ENCODE measurements at regions not wholly inside any gene's neighbourhood (a gene's known extent, or its start where the extent isn't known, plus 50 kb on each side); places are given as distances from the start of the nearest gene placed in this dataset.

GRCh38 chr9:16347886-16348285 lies 522.6 kb downstream of the BNC2 start:
- Histone ChIP-seq H3K4me3 (ENCODE audit: low read depth, low read length) (no peak overlapping the region), H3K9me3 (no peaks in the 10 kb centered on the region), H3K4me1 (no peaks in the 10 kb centered on the region), H3K27me3 (replicated peaks; ENCODE audit: control insufficient read depth, insufficient read depth, low read length) (no peaks in the 10 kb centered on the region), H3K36me3 (ENCODE audit: control insufficient read depth, insufficient read depth, low read length) (no peaks in the 10 kb centered on the region)
- CTCF ChIA-PET, result no interaction called here
- Mint-ChIP-seq H3K27me3 (ENCODE audit: insufficient read depth, unreplicated experiment) (peaks cover 2% of the 10 kb centered on the region), H3K36me3 (ENCODE audit: insufficient read depth, unreplicated experiment) (no peaks in the 10 kb centered on the region), H3K4me3 (ENCODE audit: unreplicated experiment) (no peak overlapping the region), H3K9me3 (ENCODE audit: unreplicated experiment) (no peaks in the 10 kb centered on the region), H3K27ac (ENCODE audit: unreplicated experiment) (no peak overlapping the region), H3K4me1 (ENCODE audit: low read depth, unreplicated experiment) (no peaks in the 10 kb centered on the region)
- no peak for DNase-seq
- no TSS peak for BruUV-seq (replicated peaks)
- TF ChIP-seq, protein P1, sequence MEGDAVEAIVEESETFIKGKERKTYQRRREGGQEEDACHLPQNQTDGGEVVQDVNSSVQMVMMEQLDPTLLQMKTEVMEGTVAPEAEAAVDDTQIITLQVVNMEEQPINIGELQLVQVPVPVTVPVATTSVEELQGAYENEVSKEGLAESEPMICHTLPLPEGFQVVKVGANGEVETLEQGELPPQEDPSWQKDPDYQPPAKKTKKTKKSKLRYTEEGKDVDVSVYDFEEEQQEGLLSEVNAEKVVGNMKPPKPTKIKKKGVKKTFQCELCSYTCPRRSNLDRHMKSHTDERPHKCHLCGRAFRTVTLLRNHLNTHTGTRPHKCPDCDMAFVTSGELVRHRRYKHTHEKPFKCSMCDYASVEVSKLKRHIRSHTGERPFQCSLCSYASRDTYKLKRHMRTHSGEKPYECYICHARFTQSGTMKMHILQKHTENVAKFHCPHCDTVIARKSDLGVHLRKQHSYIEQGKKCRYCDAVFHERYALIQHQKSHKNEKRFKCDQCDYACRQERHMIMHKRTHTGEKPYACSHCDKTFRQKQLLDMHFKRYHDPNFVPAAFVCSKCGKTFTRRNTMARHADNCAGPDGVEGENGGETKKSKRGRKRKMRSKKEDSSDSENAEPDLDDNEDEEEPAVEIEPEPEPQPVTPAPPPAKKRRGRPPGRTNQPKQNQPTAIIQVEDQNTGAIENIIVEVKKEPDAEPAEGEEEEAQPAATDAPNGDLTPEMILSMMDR (IDR thresholded peaks at IDR 0.05; ENCODE audit: insufficient read depth in 1 of 2, low read depth in 1 of 2, low read length in 1 of 2, severe bottlenecking in 1 of 2, unreplicated experiment in 1 of 2), result no peak
- intact Hi-C loops (cut with micrococcal nuclease; ENCODE audit: unreplicated experiment), result no loop called here
- POLR2A ChIA-PET, result no interaction called here

- Histone ChIP-seq H3K27me3 (replicated peaks; ENCODE audit: control insufficient read depth, insufficient read depth, low read length) (no peaks in the 10 kb centered on the region), H3K4me1 (no peaks in the 10 kb centered on the region), H3K4me3 (ENCODE audit: low read depth, low read length) (no peak overlapping the region), H3K9me3 (no peaks in the 10 kb centered on the region), H3K36me3 (ENCODE audit: control insufficient read depth, insufficient read depth, low read length) (no peaks in the 10 kb centered on the region)
- POLR2A ChIA-PET, result no interaction called here
- Mint-ChIP-seq H3K27me3 (ENCODE audit: insufficient read depth, unreplicated experiment) (peaks cover 2% of the 10 kb centered on the region), H3K9me3 (ENCODE audit: unreplicated experiment) (no peaks in the 10 kb centered on the region), H3K4me1 (ENCODE audit: low read depth, unreplicated experiment) (no peaks in the 10 kb centered on the region), H3K36me3 (ENCODE audit: insufficient read depth, unreplicated experiment) (no peaks in the 10 kb centered on the region), H3K4me3 (ENCODE audit: unreplicated experiment) (no peak overlapping the region), H3K27ac (ENCODE audit: unreplicated experiment) (no peak overlapping the region)
- no peak for DNase-seq
- CTCF ChIA-PET, result no interaction called here
- TF ChIP-seq, protein P1 (IDR thresholded peaks at IDR 0.05; ENCODE audit: insufficient read depth in 1 of 2, low read depth in 1 of 2, low read length in 1 of 2, severe bottlenecking in 1 of 2, unreplicated experiment in 1 of 2), result no peak
- intact Hi-C loops (cut with micrococcal nuclease; ENCODE audit: unreplicated experiment), result no loop called here
- no TSS peak for BruUV-seq (replicated peaks)
These were observed 521.9 kb downstream of the BNC2 start for GRCh38 chr9:16348531-16348930.

- Histone ChIP-seq H3K9me3 (no peaks in the 10 kb centered on the region), H3K36me3 (ENCODE audit: control insufficient read depth, insufficient read depth, low read length) (no peaks in the 10 kb centered on the region), H3K4me1 (no peaks in the 10 kb centered on the region), H3K4me3 (ENCODE audit: low read depth, low read length) (no peak overlapping the region), H3K27me3 (replicated peaks; ENCODE audit: control insufficient read depth, insufficient read depth, low read length) (no peaks in the 10 kb centered on the region)
- H3K4me1 Mint-ChIP-seq (ENCODE audit: low read depth, unreplicated experiment), result no peaks in the 10 kb centered on the region
- intact Hi-C loops (cut with micrococcal nuclease; ENCODE audit: unreplicated experiment), result no loop called here
- no peak overlapping the region for H3K27ac Mint-ChIP-seq (ENCODE audit: unreplicated experiment)
- no TSS peak for BruUV-seq (replicated peaks)
- CTCF ChIA-PET, result no interaction called here
- H3K36me3 Mint-ChIP-seq (ENCODE audit: insufficient read depth, unreplicated experiment), result no peaks in the 10 kb centered on the region
- POLR2A ChIA-PET, result no interaction called here
- TF ChIP-seq, protein P1 (IDR thresholded peaks at IDR 0.05; ENCODE audit: insufficient read depth in 1 of 2, low read depth in 1 of 2, low read length in 1 of 2, severe bottlenecking in 1 of 2, unreplicated experiment in 1 of 2), result no peak
- no peak overlapping the region for H3K4me3 Mint-ChIP-seq (ENCODE audit: unreplicated experiment)
- H3K27me3 Mint-ChIP-seq (ENCODE audit: insufficient read depth, unreplicated experiment), result peaks cover 2% of the 10 kb centered on the region
- H3K9me3 Mint-ChIP-seq (ENCODE audit: unreplicated experiment), result no peaks in the 10 kb centered on the region
- no peak for DNase-seq
These were observed 518.2 kb downstream of the BNC2 start for GRCh38 chr9:16352251-16352650.

Measured in Caco-2 (cell line).